ENCODE measurements at regions not wholly inside any gene's neighbourhood (a gene's known extent, or its start where the extent isn't known, plus 50 kb on each side); places are given as distances from the start of the nearest gene placed in this dataset.

- H3K4me1 ChIP-seq: peaks cover 30% of the 10 kb centered on the region
- no peak overlapping the region for H3K4me3 ChIP-seq
- H3K9me3 ChIP-seq (replicated peaks): no peaks in the 10 kb centered on the region
- H3K27ac ChIP-seq: no peak overlapping the region
- DNase-seq: no peak
- no peaks in the 10 kb centered on the region for H3K36me3 ChIP-seq
- no peaks in the 10 kb centered on the region for H3K27me3 ChIP-seq
Observed at GRCh38 chr9:73039271-73040263, 86.7 kb upstream of the ALDH1A1 start.

GRCh38 chr9:73038613-73039012, 85.8 kb upstream of the ALDH1A1 start:
- Histone ChIP-seq H3K9me3 (replicated peaks) (no peaks in the 10 kb centered on the region), H3K27ac (no peak overlapping the region), H3K4me1 (peaks cover 30% of the 10 kb centered on the region), H3K27me3 (no peaks in the 10 kb centered on the region), H3K4me3 (no peak overlapping the region), H3K36me3 (no peaks in the 10 kb centered on the region)
- peak; percentile 66 to 67 for DNase-seq

- no peak overlapping the region for H3K4me3 ChIP-seq
- no peaks in the 10 kb centered on the region for H3K9me3 ChIP-seq (replicated peaks)
- DNase-seq: peak in 1 of 2 experiments; percentile 17
- H3K4me1 ChIP-seq: peaks cover 30% of the 10 kb centered on the region
- H3K27ac ChIP-seq: no peak overlapping the region
- H3K27me3 ChIP-seq: no peaks in the 10 kb centered on the region
- no peaks in the 10 kb centered on the region for H3K36me3 ChIP-seq
Observed at GRCh38 chr9:73038089-73038509, 85.2 kb upstream of the ALDH1A1 start.

GRCh38 chr9:73037613-73038012, 84.8 kb upstream of the ALDH1A1 start:
- no peak overlapping the region for H3K27ac ChIP-seq
- H3K4me1 ChIP-seq: peaks cover 30% of the 10 kb centered on the region
- H3K27me3 ChIP-seq: no peaks in the 10 kb centered on the region
- H3K9me3 ChIP-seq (replicated peaks): no peaks in the 10 kb centered on the region
- no peaks in the 10 kb centered on the region for H3K36me3 ChIP-seq
- peak; percentile 43 to 67 for DNase-seq
- no peak overlapping the region for H3K4me3 ChIP-seq

- H3K9me3 ChIP-seq (replicated peaks): no peaks in the 10 kb centered on the region
- no peak overlapping the region for H3K4me3 ChIP-seq
- H3K36me3 ChIP-seq: no peaks in the 10 kb centered on the region
- H3K27me3 ChIP-seq: no peaks in the 10 kb centered on the region
- no peak overlapping the region for H3K27ac ChIP-seq
- peaks cover 24% of the 10 kb centered on the region for H3K4me1 ChIP-seq
- no peak for DNase-seq
Observed at GRCh38 chr9:73034962-73035361, 82.1 kb upstream of the ALDH1A1 start.

- no peak for DNase-seq
- no peaks in the 10 kb centered on the region for H3K4me1 ChIP-seq
Observed at GRCh38 chr9:73031350-73031749, 78.5 kb upstream of the ALDH1A1 start.

DNA sequence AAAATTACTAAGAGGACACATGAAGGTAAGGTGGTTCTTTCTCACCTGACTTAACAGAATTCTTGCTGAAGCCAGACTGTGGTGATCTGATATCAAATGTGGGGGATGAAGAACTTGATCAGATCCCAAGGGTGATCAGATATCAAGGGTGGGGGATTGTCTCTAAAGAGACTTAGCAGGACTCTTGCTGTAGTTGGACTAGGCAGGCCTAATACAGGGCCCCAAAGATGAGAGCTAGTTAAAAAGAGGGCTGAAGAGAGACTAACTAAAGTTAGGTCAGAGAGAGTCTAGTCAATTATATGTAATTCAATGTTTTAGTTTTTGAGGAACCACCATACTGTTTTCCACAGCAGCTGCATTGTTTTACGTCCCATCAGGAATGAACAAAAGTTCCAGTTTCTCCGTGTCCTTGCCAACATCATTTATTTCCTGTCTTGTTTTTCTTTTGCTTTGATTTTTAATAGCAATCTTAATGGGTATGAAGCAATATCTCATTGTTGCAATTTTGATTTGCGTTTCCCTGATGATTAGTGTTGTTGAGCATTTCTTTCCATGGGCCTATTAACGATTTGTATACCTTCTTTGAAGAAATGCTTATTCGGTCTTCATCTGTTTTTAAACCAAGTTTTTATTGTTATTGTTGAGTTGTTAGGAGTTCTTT, 77.6 kb upstream of the ALDH1A1 start:
- Histone ChIP-seq H3K27ac (no peak overlapping the region), H3K4me3 (no peak overlapping the region), H3K27me3 (peaks cover 5% of the 10 kb centered on the region; the same call in 1 of the 2 replicates), H3K36me3 (no peaks in the 10 kb centered on the region), H3K9me3 (replicated peaks) (no peaks in the 10 kb centered on the region), H3K4me1 (no peaks in the 10 kb centered on the region)
- no peak for DNase-seq

More at GRCh38 chr9:73031350-73031749, 78.5 kb upstream of the ALDH1A1 start:
- no peaks in the 10 kb centered on the region for H3K9me3 ChIP-seq (replicated peaks)
- no peak overlapping the region for H3K27ac ChIP-seq
- peaks cover 5% of the 10 kb centered on the region; the same call in 1 of the 2 replicates for H3K27me3 ChIP-seq
- no peaks in the 10 kb centered on the region for H3K36me3 ChIP-seq
- no peak overlapping the region for H3K4me3 ChIP-seq

- no peak for DNase-seq
- H3K36me3 ChIP-seq: no peaks in the 10 kb centered on the region
- H3K27me3 ChIP-seq: peaks cover 5% of the 10 kb centered on the region; the same call in 1 of the 2 replicates
- H3K4me1 ChIP-seq: no peaks in the 10 kb centered on the region
- no peaks in the 10 kb centered on the region for H3K9me3 ChIP-seq (replicated peaks)
- H3K4me3 ChIP-seq: no peak overlapping the region
- no peak overlapping the region for H3K27ac ChIP-seq
Observed at GRCh38 chr9:73029346-73029745, 76.5 kb upstream of the ALDH1A1 start.

- no peaks in the 10 kb centered on the region for H3K36me3 ChIP-seq
- H3K27ac ChIP-seq: no peak overlapping the region
- no peaks in the 10 kb centered on the region for H3K9me3 ChIP-seq (replicated peaks)
- H3K27me3 ChIP-seq: peaks cover 5% of the 10 kb centered on the region; the same call in 1 of the 2 replicates
- DNase-seq: no peak
- no peak overlapping the region for H3K4me3 ChIP-seq
- H3K4me1 ChIP-seq: no peaks in the 10 kb centered on the region
Observed at GRCh38 chr9:73026375-73026774, 73.5 kb upstream of the ALDH1A1 start.

GRCh38 chr9:73024601-73025034, 71.8 kb upstream of the ALDH1A1 start:
- Histone ChIP-seq H3K36me3 (no peaks in the 10 kb centered on the region), H3K4me1 (no peaks in the 10 kb centered on the region), H3K27ac (no peak overlapping the region), H3K9me3 (replicated peaks) (no peaks in the 10 kb centered on the region), H3K4me3 (no peak overlapping the region), H3K27me3 (peaks cover 3% of the 10 kb centered on the region; the same call in 1 of the 2 replicates)
- no peak for DNase-seq

DNA sequence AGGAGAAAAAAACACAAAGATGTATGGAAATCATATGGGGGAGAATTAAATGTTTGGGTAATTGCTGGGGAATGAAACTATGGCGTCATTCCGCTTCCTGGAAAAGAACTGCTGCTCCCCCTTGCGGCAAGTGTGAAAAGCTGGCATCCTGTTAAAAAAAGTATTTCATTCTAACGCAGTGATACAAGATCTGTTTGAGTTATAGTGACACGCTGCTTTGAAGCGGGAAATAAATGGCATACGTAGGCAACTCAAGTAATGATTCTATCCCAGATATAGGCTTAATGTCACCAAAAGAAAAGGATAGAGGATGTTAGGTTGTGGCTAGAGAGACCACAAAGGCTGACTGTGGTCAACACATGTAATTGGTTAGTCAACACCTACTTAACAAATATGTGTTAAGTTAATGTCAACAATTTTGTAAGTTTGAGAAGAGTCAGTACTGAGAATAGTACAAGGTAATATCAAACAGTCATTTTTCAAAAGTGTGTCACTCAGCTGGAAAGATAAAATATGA, 70.2 kb upstream of the ALDH1A1 start:
- Histone ChIP-seq H3K9me3 (replicated peaks) (no peaks in the 10 kb centered on the region), H3K27me3 (no peaks in the 10 kb centered on the region), H3K4me1 (no peaks in the 10 kb centered on the region), H3K36me3 (no peaks in the 10 kb centered on the region), H3K4me3 (no peak overlapping the region), H3K27ac (no peak overlapping the region)
- peak; percentile 43 to 78 for DNase-seq

- Histone ChIP-seq H3K36me3 (no peaks in the 10 kb centered on the region), H3K27me3 (no peaks in the 10 kb centered on the region), H3K4me1 (no peaks in the 10 kb centered on the region), H3K27ac (no peak overlapping the region), H3K4me3 (no peak overlapping the region), H3K9me3 (replicated peaks) (no peaks in the 10 kb centered on the region)
- no peak for DNase-seq
Observed at GRCh38 chr9:73022353-73022752, 69.5 kb upstream of the ALDH1A1 start.

DNA sequence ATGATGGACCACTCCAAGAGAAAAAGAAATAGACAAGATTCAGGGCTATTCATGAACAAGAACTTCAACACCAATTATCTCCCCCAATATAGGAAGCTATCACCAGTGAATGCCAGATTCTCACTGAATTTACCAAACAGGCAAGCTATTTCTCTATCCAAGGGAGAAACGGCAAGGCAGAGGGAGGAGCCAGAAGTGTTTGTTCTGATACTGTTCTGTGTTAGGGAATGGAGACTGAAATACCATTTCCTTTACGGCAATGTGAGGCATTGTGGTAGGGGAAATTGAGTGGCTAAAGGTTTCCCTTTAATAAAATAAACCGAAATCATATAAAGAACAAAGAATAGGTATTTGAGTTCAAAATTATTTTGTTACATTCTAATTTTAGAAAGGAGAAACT, 68.0 kb upstream of the ALDH1A1 start:
- Histone ChIP-seq H3K4me3 (no peak overlapping the region), H3K27me3 (no peaks in the 10 kb centered on the region), H3K27ac (no peak overlapping the region), H3K4me1 (no peaks in the 10 kb centered on the region), H3K9me3 (replicated peaks) (no peaks in the 10 kb centered on the region), H3K36me3 (no peaks in the 10 kb centered on the region)
- DNase-seq: no peak

DNA sequence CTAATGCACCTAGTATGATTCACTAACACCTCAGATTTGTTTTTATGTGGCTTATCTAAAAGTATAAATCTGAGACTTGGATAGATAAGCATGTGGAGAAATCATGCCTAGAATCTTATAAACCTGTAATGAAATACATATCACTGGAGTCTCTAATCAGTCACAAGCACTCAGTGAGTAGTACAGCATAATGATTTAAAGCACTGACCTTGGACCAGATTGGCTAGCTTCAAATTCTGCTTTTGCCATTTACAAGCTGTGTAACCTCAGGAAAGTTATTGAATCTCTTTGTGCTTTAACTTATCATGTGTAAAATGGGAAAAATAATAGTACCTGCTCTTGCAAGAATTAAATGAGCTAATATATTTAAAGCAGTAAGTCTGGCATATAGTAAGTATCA, 61.2 kb upstream of the ALDH1A1 start:
- Histone ChIP-seq H3K27ac (no peak overlapping the region), H3K27me3 (no peaks in the 10 kb centered on the region; the same call in 1 of the 2 replicates), H3K9me3 (replicated peaks) (no peaks in the 10 kb centered on the region), H3K4me1 (no peaks in the 10 kb centered on the region), H3K4me3 (no peak overlapping the region), H3K36me3 (no peaks in the 10 kb centered on the region)
- no peak for DNase-seq

DNA sequence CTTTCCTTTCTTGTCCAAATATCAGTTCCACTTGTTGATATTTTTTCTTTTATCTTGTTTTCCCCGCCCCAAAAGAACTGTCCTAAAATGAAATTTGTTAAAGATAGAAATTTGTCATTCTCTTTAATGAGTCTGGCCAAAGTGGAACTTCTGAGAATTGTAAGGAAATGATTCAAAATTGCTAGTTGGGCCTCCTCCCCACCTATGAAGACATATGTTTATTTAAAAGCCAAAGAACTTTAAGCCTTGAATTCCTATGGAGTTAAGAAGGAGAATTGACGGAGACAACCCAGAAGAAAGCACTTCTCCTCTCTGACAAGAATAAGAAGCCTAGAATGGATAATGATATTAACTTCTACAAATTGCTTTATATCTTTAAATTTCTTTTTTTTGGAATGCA, 59.1 kb upstream of the ALDH1A1 start:
- H3K4me3 ChIP-seq: no peak overlapping the region
- no peak for DNase-seq
- no peaks in the 10 kb centered on the region; the same call in 1 of the 2 replicates for H3K27me3 ChIP-seq
- H3K36me3 ChIP-seq: no peaks in the 10 kb centered on the region
- H3K9me3 ChIP-seq (replicated peaks): no peaks in the 10 kb centered on the region
- no peaks in the 10 kb centered on the region for H3K4me1 ChIP-seq
- no peak overlapping the region for H3K27ac ChIP-seq

Data from SJCRH30 (cell line).